ENCODE measurements at regions not wholly inside any gene's neighbourhood (a gene's known extent, or its start where the extent isn't known, plus 50 kb on each side); places are given as distances from the start of the nearest gene placed in this dataset.

- DNase-seq (ENCODE audit: low spot score), result no peak
These were observed 562.1 kb upstream of the KLHL29 start for GRCh38 chr2:22822835-22823234.

GRCh38 chr2:22824618-22825017 lies 560.4 kb upstream of the KLHL29 start:
- DNase-seq (ENCODE audit: low spot score), result no peak

GRCh38 chr2:22826703-22827102 lies 558.3 kb upstream of the KLHL29 start:
- no peak for DNase-seq (ENCODE audit: low spot score)

- DNase-seq (ENCODE audit: low spot score), result no peak
These were observed 555.2 kb upstream of the KLHL29 start for GRCh38 chr2:22829791-22830190.

GRCh38 chr2:22832196-22832595 lies 552.8 kb upstream of the KLHL29 start:
- DNase-seq (ENCODE audit: low spot score), result no peak

GRCh38 chr2:22838461-22838860 lies 546.5 kb upstream of the KLHL29 start:
- no peak for DNase-seq (ENCODE audit: low spot score)

GRCh38 chr2:22842205-22842869 lies 542.6 kb upstream of the KLHL29 start:
- no peak for DNase-seq (ENCODE audit: low spot score)

- DNase-seq (ENCODE audit: low spot score), result no peak
These were observed 541.0 kb upstream of the KLHL29 start for GRCh38 chr2:22843919-22844537.

GRCh38 chr2:22850310-22850709 lies 534.7 kb upstream of the KLHL29 start:
- no peak for DNase-seq (ENCODE audit: low spot score)

GRCh38 chr2:22854588-22854987 lies 530.4 kb upstream of the KLHL29 start:
- no peak for DNase-seq (ENCODE audit: low spot score)

GRCh38 chr2:22855081-22855480 lies 529.9 kb upstream of the KLHL29 start:
- no peak for DNase-seq (ENCODE audit: low spot score)

GRCh38 chr2:22855761-22856184 lies 529.2 kb upstream of the KLHL29 start:
- no peak for DNase-seq (ENCODE audit: low spot score)

GRCh38 chr2:22867973-22868372 lies 517.0 kb upstream of the KLHL29 start:
- DNase-seq (ENCODE audit: low spot score), result no peak

- DNase-seq (ENCODE audit: low spot score), result no peak
These were observed 506.9 kb upstream of the KLHL29 start for GRCh38 chr2:22878121-22878520.

GRCh38 chr2:22879009-22879863 lies 505.7 kb upstream of the KLHL29 start:
- DNase-seq (ENCODE audit: low spot score), result no peak

- no peak for DNase-seq (ENCODE audit: low spot score)
These were observed 504.8 kb upstream of the KLHL29 start for GRCh38 chr2:22880161-22880560.

GRCh38 chr2:22882011-22882410 lies 503.0 kb upstream of the KLHL29 start:
- DNase-seq (ENCODE audit: low spot score), result no peak

GRCh38 chr2:22882643-22883042 lies 502.3 kb upstream of the KLHL29 start:
- DNase-seq (ENCODE audit: low spot score), result no peak

- no peak for DNase-seq (ENCODE audit: low spot score)
These were observed 501.9 kb upstream of the KLHL29 start for GRCh38 chr2:22883054-22883453.

- DNase-seq (ENCODE audit: low spot score), result no peak
These were observed 499.7 kb upstream of the KLHL29 start for GRCh38 chr2:22885245-22885644.

- no peak for DNase-seq (ENCODE audit: low spot score)
These were observed 497.6 kb upstream of the KLHL29 start for GRCh38 chr2:22887426-22887825.

GRCh38 chr2:22887845-22888244 lies 497.1 kb upstream of the KLHL29 start:
- no peak for DNase-seq (ENCODE audit: low spot score)

GRCh38 chr2:22890132-22890531 lies 494.8 kb upstream of the KLHL29 start:
- no peak for DNase-seq (ENCODE audit: low spot score)
